ENCODE measurements at regions not wholly inside any gene's neighbourhood (a gene's known extent, or its start where the extent isn't known, plus 50 kb on each side); places are given as distances from the start of the nearest gene placed in this dataset.

- H3K4me1 Mint-ChIP-seq (ENCODE audit: insufficient read depth, unreplicated experiment) = peaks cover 14% of the 10 kb centered on the region
- intact Hi-C loops (cut with micrococcal nuclease) = no loop called here
- no peak overlapping the region for H3K27ac Mint-ChIP-seq (ENCODE audit: low read depth, unreplicated experiment)
- H3K27me3 Mint-ChIP-seq (ENCODE audit: insufficient read depth, unreplicated experiment) = no peaks in the 10 kb centered on the region
- POLR2A ChIA-PET = interaction anchor here (1.1 to 1.3 kb wide), 2 partner anchors 11 to 17 kb away, joined by 3 read pairs; no protein-coding TSS in a partner anchor
- CTCF ChIA-PET = interaction anchor here (1.1 kb wide), 1 partner anchor 75 kb away, joined by 3 read pairs; no protein-coding TSS in a partner anchor
- no peak for TF ChIP-seq CTCF (IDR thresholded peaks at IDR 0.05; ENCODE audit: unreplicated experiment)
- H3K4me3 Mint-ChIP-seq (ENCODE audit: unreplicated experiment) = no peak overlapping the region
- H3K9me3 Mint-ChIP-seq (ENCODE audit: unreplicated experiment) = no peaks in the 10 kb centered on the region
- DNase-seq (ENCODE audit: unreplicated experiment) = no peak
- no TSS peak for BruUV-seq (replicated peaks)
- no peaks in the 10 kb centered on the region for H3K36me3 Mint-ChIP-seq (ENCODE audit: insufficient read depth, unreplicated experiment)
Observed at GRCh38 chr4:89561048-89561447, 253.4 kb upstream of the GPRIN3 start.

DNA sequence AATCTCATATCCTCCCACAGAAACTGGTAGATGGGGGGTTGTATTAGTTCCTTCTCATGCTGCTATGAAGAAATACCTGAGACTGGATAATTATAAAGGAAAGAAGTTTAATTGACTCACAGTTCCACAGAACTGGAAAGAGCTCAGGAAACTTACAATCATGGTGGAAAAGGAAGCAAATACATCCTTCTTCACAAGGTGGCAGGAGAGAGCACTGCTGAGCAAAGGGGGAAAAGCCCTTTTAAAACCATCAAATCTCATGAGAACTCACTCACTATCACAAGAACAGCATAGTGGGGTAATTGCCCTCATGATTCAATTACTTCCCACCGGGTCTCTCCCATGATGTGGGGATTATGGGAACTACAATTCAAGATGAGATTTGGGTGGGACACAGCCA lies 250.5 kb upstream of the GPRIN3 start:
- intact Hi-C loops (cut with micrococcal nuclease) = no loop called here
- H3K27ac Mint-ChIP-seq (ENCODE audit: low read depth, unreplicated experiment) = no peak overlapping the region
- H3K4me3 Mint-ChIP-seq (ENCODE audit: unreplicated experiment) = no peak overlapping the region
- H3K27me3 Mint-ChIP-seq (ENCODE audit: insufficient read depth, unreplicated experiment) = no peaks in the 10 kb centered on the region
- BruUV-seq (replicated peaks) = no TSS peak
- TF ChIP-seq CTCF (IDR thresholded peaks at IDR 0.05; ENCODE audit: unreplicated experiment) = peak; percentile 27
- H3K36me3 Mint-ChIP-seq (ENCODE audit: insufficient read depth, unreplicated experiment) = no peaks in the 10 kb centered on the region
- no peaks in the 10 kb centered on the region for H3K9me3 Mint-ChIP-seq (ENCODE audit: unreplicated experiment)
- ChIA-PET POLR2A (no interaction called here), CTCF (no interaction called here)
- peak; percentile 31 for DNase-seq (ENCODE audit: unreplicated experiment)
- peaks cover 3% of the 10 kb centered on the region for H3K4me1 Mint-ChIP-seq (ENCODE audit: insufficient read depth, unreplicated experiment)

DNA sequence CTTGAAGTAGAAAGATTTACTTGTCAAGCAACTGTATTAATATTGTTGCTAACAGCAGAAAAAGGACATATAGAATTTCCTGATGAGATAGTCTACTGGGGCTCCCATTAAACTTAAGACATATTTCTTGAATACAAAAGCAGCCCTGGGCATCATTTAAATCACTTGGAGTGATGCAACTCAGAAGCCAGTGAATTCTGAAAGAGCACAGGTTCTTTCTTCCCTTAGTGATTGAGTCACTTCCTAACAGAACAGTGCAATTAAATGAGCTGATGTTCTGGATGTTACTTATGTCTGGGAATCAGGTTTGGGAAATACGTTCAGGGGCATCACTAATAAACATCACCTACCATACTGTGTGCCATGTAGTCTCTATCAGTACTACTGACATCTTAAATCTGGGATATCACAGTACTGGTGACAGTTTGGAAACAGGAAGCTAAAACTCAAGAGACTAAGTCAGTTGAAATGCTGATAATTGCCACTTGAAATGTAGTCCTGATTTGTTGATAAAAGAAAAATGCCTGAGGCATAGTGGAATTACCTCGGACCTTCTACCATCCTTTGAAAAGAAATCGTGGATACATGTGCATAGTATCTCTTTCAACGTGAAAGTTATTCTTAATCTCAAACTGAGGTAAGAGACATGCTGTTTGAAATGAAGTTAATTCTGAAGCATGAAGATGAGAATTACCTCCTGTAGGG lies 249.2 kb upstream of the GPRIN3 start:
- peak; percentile 47 for DNase-seq (ENCODE audit: unreplicated experiment)
- CTCF ChIA-PET = interaction anchor here (1.3 kb wide), 1 partner anchor 399 kb away, joined by 4 read pairs; no protein-coding TSS in a partner anchor
- Mint-ChIP-seq H3K9me3 (ENCODE audit: unreplicated experiment) (no peaks in the 10 kb centered on the region), H3K4me1 (ENCODE audit: insufficient read depth, unreplicated experiment) (no peaks in the 10 kb centered on the region), H3K27ac (ENCODE audit: low read depth, unreplicated experiment) (no peak overlapping the region), H3K4me3 (ENCODE audit: unreplicated experiment) (no peak overlapping the region), H3K27me3 (ENCODE audit: insufficient read depth, unreplicated experiment) (no peaks in the 10 kb centered on the region), H3K36me3 (ENCODE audit: insufficient read depth, unreplicated experiment) (no peaks in the 10 kb centered on the region)
- intact Hi-C loops (cut with micrococcal nuclease) = no loop called here
- POLR2A ChIA-PET = interaction anchor here (0.5 to 0.8 kb wide), 2 partner anchors 16 to 354 kb away, joined by 4 to 5 read pairs; no protein-coding TSS in a partner anchor
- no peak for TF ChIP-seq CTCF (IDR thresholded peaks at IDR 0.05; ENCODE audit: unreplicated experiment)
- BruUV-seq (replicated peaks) = no TSS peak

- H3K4me3 Mint-ChIP-seq (ENCODE audit: unreplicated experiment) = no peak overlapping the region
- peak; percentile 33 for DNase-seq (ENCODE audit: unreplicated experiment)
- H3K27me3 Mint-ChIP-seq (ENCODE audit: insufficient read depth, unreplicated experiment) = no peaks in the 10 kb centered on the region
- ChIA-PET CTCF (no interaction called here), POLR2A (interaction anchor here (0.8 kb wide), 1 partner anchor 52 kb away, joined by 3 read pairs; no protein-coding TSS in a partner anchor)
- TF ChIP-seq CTCF (IDR thresholded peaks at IDR 0.05; ENCODE audit: unreplicated experiment) = no peak
- peak overlapping the region; percentile 55 for H3K27ac Mint-ChIP-seq (ENCODE audit: low read depth, unreplicated experiment)
- intact Hi-C loops (cut with micrococcal nuclease) = no loop called here
- H3K36me3 Mint-ChIP-seq (ENCODE audit: insufficient read depth, unreplicated experiment) = no peaks in the 10 kb centered on the region
- H3K9me3 Mint-ChIP-seq (ENCODE audit: unreplicated experiment) = peaks cover under 1% of the 10 kb centered on the region
- no TSS peak for BruUV-seq (replicated peaks)
- peaks cover 11% of the 10 kb centered on the region for H3K4me1 Mint-ChIP-seq (ENCODE audit: insufficient read depth, unreplicated experiment)
Observed at GRCh38 chr4:89551191-89551590, 243.6 kb upstream of the GPRIN3 start.

Data from MCF 10A (cell line).